Right renal pelvis (tissue), 4 donors: ENCODE measurements at regions not wholly inside any gene's neighbourhood (a gene's known extent, or its start where the extent isn't known, plus 50 kb on each side); places are given as distances from the start of the nearest gene placed in this dataset.

Experiments
- DNase-seq, 4 donors: peaks; one replicate each; pipeline ENCODE4 v3.0.0-alpha.2; 2013; ENCODE audit warnings: low read depth in 4 of 4, low spot score in 3 of 4, missing footprints in 1 of 4

DNA sequence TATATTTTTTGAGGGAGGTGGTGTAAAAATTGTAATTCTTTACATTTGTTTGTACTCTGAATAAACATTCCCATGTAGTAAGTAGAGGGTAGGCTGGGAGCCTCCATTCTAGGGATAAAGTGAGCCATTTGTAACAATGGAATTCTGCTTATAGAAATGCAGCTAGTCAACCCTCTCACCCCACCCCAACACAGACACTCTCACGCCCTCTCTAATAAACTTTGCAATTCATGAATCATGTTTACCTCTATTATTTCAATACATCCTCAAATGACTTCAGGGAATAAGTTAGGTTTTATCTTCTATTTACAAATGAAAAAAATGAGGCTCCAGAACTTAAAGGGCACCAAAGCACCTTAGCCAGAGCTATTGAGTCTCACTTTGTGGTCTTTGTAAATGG lies 56.5 kb upstream of the PDZRN3 start:
- no peak for DNase-seq

DNA sequence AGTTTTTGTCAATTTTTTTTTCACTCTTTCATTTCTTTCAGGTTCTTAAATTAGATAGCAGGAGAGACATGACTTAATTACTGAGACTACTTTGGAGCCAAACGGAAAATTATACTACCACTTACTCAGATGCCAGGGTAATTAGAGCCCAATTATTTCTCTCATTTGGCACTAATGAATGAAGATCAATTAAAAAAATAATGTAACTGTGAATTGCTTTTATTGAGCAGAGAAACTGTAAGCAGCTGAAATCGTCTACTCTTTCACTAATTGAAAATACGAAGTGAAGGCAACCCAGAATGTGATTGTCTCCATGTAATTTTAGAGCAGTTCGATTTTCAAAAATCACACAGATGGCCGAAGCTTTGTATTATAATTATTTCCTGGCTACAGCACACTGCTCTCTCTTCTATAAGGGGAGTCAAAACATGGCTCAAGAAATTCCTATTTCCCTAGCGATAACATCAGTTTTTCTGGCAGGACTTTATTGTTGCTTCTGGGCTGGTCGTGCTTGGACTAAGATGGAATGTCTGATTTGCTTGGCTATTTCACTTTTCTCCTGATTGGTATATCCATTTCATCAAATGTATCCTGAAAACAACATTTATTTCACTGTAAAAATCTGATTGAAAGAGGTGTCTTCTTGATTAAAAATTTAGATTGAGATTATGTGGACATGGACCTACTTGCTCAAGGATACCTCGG lies 55.8 kb upstream of the PDZRN3 start:
- no peak for DNase-seq

DNA sequence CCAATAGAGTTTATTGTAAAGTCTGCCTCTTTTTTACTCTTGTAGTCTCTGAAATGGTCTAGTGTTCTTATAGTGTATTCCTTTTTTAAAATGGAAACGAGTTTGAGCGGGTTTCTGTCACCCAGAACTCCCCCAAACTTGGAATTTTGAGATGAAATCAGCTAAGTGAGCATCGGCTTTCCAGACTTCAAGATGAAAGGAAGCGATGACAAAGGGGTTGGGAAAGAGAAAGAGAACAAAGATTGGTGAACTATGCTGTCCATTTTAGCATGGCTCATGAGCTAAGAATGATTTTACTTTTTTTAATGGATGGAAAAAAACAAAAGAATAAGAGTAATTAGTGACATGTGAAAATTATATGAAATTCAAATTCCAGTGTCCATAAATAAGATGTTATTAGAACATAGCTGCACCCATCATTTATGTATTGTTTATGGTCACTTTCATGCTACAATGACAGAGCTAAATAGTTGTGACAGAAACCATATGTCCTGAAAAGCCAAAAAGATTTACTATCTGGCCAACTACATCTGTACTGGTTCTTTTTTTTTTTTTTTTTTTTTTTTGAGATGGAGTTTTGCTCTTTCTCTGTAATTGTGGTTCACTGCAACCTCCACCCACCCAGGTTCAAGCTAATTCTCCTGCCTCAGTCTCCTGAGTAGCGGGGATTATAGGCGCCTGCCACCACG lies 52.7 kb upstream of the PDZRN3 start:
- no peak for DNase-seq
